ENCODE measurements at regions not wholly inside any gene's neighbourhood (a gene's known extent, or its start where the extent isn't known, plus 50 kb on each side); places are given as distances from the start of the nearest gene placed in this dataset.

GRCh38 chr4:11014199-11014598 lies 329.6 kb upstream of the CLNK start:
- Histone ChIP-seq H3K36me3 (ENCODE audit: low read depth) (no peaks in the 10 kb centered on the region), H3K9me3 (no peaks in the 10 kb centered on the region), H3K4me1 (ENCODE audit: low read depth) (no peaks in the 10 kb centered on the region), H3K4me3 (no peak overlapping the region)
- DNase-seq (no peak), ATAC-seq (no peak)
- TF ChIP-seq CTCF (IDR thresholded peaks at IDR 0.05), result no peak
- intact Hi-C loops (cut with DNase I, micrococcal nuclease), result no loop called here

DNA sequence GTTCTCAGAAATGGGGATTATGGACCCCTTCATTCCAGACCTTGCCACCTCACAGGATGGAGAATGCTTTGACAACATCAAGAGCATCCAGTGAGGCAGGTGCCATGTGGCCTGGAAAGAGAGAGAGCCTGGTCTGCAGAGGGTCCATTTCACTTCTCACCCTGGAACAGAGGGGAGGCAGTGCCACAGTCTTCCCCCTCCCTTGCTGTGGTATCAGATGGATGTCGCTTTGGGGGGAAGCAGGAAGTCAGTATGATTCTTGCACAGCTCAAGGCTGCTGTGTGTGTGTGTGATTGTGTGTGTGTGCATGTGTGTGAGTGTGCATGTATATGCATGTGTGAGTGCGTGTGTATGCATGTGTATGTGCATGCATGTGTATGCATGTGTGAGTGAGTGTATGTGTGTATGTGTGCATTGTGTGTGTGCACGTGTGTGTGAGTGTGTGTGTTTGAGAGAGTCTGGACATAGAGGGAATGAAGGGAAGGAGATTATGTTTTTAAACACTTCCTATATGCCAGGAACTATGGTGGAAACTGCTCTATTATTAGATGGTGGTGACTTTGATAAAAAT lies 328.6 kb upstream of the CLNK start:
- no peak for ATAC-seq
- Histone ChIP-seq H3K4me3 (no peak overlapping the region), H3K4me1 (ENCODE audit: low read depth) (no peaks in the 10 kb centered on the region), H3K36me3 (ENCODE audit: low read depth) (no peaks in the 10 kb centered on the region), H3K9me3 (no peaks in the 10 kb centered on the region)
- DNase-seq, result no peak
- intact Hi-C loops (cut with DNase I, micrococcal nuclease), result no loop called here
- no peak for TF ChIP-seq CTCF (IDR thresholded peaks at IDR 0.05)

DNA sequence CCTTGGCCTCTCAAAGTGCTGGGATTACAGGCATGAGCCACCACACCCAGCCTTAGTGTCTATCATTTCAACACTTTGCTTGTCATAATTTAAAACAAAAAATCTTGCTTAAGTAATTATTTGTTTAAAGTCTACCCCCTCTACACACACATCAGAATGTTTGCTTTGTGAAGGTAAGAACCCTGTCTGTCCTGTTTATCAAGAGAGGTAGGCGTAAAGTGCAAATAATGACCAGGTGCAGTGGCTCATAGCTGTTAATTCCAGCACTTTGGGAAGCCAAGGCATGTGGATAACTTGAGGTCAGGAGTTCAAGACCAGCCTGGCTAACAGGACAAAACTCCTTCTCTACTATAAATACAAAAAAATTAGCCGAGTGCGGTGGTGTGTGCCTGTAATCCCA lies 326.7 kb upstream of the CLNK start:
- no peaks in the 10 kb centered on the region for H3K9me3 ChIP-seq
- TF ChIP-seq CTCF (IDR thresholded peaks at IDR 0.05), result no peak
- ATAC-seq (no peak), DNase-seq (no peak)
- H3K4me3 ChIP-seq, result no peak overlapping the region
- intact Hi-C loops (cut with DNase I, micrococcal nuclease), result no loop called here
- H3K36me3 ChIP-seq (ENCODE audit: low read depth), result no peaks in the 10 kb centered on the region
- no peaks in the 10 kb centered on the region for H3K4me1 ChIP-seq (ENCODE audit: low read depth)

DNA sequence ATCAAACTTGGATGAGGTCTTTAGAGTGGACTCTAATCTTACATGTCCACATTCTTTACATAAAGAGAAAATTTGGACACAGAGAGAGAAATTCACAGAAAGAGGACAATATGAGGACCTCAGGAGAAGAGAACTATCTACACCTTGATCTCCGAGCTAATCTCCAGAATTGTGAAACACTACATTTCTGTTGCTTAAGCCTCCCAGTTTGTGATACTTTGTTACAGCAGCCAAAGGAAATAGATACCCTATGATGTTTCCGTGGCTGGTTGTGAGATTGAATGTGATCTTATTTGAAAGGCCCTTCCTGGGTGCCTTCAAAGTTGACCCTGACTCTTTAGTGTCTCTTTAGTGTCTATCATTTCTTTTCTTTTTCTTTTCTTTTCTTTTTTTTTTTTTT lies 326.1 kb upstream of the CLNK start:
- H3K36me3 ChIP-seq (ENCODE audit: low read depth), result no peaks in the 10 kb centered on the region
- no peaks in the 10 kb centered on the region for H3K4me1 ChIP-seq (ENCODE audit: low read depth)
- intact Hi-C loops (cut with DNase I, micrococcal nuclease), result no loop called here
- no peak for DNase-seq
- H3K4me3 ChIP-seq, result no peak overlapping the region
- no peak for TF ChIP-seq CTCF (IDR thresholded peaks at IDR 0.05)
- ATAC-seq, result no peak
- H3K9me3 ChIP-seq, result no peaks in the 10 kb centered on the region

GRCh38 chr4:11009281-11009680 lies 324.7 kb upstream of the CLNK start:
- Histone ChIP-seq H3K4me1 (ENCODE audit: low read depth) (no peaks in the 10 kb centered on the region), H3K9me3 (no peaks in the 10 kb centered on the region), H3K36me3 (ENCODE audit: low read depth) (no peaks in the 10 kb centered on the region), H3K4me3 (no peak overlapping the region)
- TF ChIP-seq CTCF (IDR thresholded peaks at IDR 0.05), result no peak
- ATAC-seq, result no peak
- no peak for DNase-seq
- intact Hi-C loops (cut with DNase I, micrococcal nuclease), result no loop called here

DNA sequence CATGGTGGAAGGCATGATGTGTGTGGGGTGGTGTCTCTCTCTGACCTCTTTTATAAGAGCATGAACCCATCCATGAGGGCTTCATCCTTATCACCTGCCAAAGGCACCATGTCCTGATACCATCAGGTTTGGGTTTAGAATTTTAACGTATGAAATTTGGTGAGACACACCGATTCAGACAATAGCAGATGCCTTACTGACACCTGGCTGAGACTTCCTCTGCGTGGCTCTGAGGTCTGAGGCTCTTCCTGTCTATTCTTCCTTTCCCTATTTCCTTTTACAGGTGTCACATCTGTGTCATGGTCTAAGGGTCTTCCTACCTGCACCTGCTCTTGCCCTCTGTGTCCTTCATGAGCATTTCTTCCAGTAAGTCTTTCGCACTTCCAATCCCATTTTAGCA lies 320.7 kb upstream of the CLNK start:
- Histone ChIP-seq H3K9me3 (no peaks in the 10 kb centered on the region), H3K36me3 (ENCODE audit: low read depth) (no peaks in the 10 kb centered on the region), H3K4me3 (no peak overlapping the region), H3K4me1 (ENCODE audit: low read depth) (no peaks in the 10 kb centered on the region)
- TF ChIP-seq CTCF (IDR thresholded peaks at IDR 0.05), result no peak
- DNase-seq (no peak), ATAC-seq (no peak)
- intact Hi-C loops (cut with DNase I, micrococcal nuclease), result no loop called here

Measured in mucosa of descending colon (tissue), 3 donors.